GM18867 (cell line): ENCODE measurements at regions not wholly inside any gene's neighbourhood (a gene's known extent, or its start where the extent isn't known, plus 50 kb on each side); places are given as distances from the start of the nearest gene placed in this dataset.
"Not testable (repeated sequence)": the region's sequence is repeated elsewhere in the genome, so short reads cannot be mapped to it uniquely, and the experiment has no call there.

Source experiments
- ATAC-seq: cut with Tn5 transposase; IDR thresholded peaks from one replicate; pipeline ENCODE4 v1.9.1; 2021; ENCODE audit warnings: mild to moderate bottlenecking, moderate library complexity; ENCODE audit not compliant: unreplicated experiment

- no peak for ATAC-seq
Observed at GRCh38 chr13:86920961-86921360, 750.2 kb upstream of the SLITRK5 start.

- no peak for ATAC-seq
Observed at GRCh38 chr13:86922936-86923335, 748.2 kb upstream of the SLITRK5 start.

GRCh38 chr13:86926916-86927315, 744.3 kb upstream of the SLITRK5 start:
- ATAC-seq = not testable (repeated sequence)

GRCh38 chr13:86932776-86933334, 738.3 kb upstream of the SLITRK5 start:
- no peak for ATAC-seq

GRCh38 chr13:86933676-86934075, 737.5 kb upstream of the SLITRK5 start:
- no peak for ATAC-seq

GRCh38 chr13:86937316-86937715, 733.9 kb upstream of the SLITRK5 start:
- no peak for ATAC-seq

- no peak for ATAC-seq
Observed at GRCh38 chr13:86945584-86945983, 725.6 kb upstream of the SLITRK5 start.

- ATAC-seq = no peak
Observed at GRCh38 chr13:86946734-86947133, 724.4 kb upstream of the SLITRK5 start.

- no peak for ATAC-seq
Observed at GRCh38 chr13:86954341-86954740, 716.8 kb upstream of the SLITRK5 start.

GRCh38 chr13:86960876-86961275, 710.3 kb upstream of the SLITRK5 start:
- ATAC-seq = no peak

GRCh38 chr13:86974251-86974994, 696.7 kb upstream of the SLITRK5 start:
- ATAC-seq = no peak

- ATAC-seq = no peak
Observed at GRCh38 chr13:86974995-86975328, 696.2 kb upstream of the SLITRK5 start.

- ATAC-seq = no peak
Observed at GRCh38 chr13:86976521-86977324, 694.4 kb upstream of the SLITRK5 start.

- no peak for ATAC-seq
Observed at GRCh38 chr13:86986448-86986847, 684.7 kb upstream of the SLITRK5 start.

- no peak for ATAC-seq
Observed at GRCh38 chr13:86992251-86992650, 678.9 kb upstream of the SLITRK5 start.

GRCh38 chr13:87003265-87003664, 667.9 kb upstream of the SLITRK5 start:
- ATAC-seq = no peak

GRCh38 chr13:87005511-87005910, 665.7 kb upstream of the SLITRK5 start:
- no peak for ATAC-seq

GRCh38 chr13:87035526-87035925, 635.6 kb upstream of the SLITRK5 start:
- ATAC-seq = no peak

GRCh38 chr13:87042946-87043345, 628.2 kb upstream of the SLITRK5 start:
- no peak for ATAC-seq

- no peak for ATAC-seq
Observed at GRCh38 chr13:87052731-87053130, 618.4 kb upstream of the SLITRK5 start.

- ATAC-seq = no peak
Observed at GRCh38 chr13:87057807-87058520, 613.2 kb upstream of the SLITRK5 start.
